WI38 (cell line): ENCODE measurements at regions not wholly inside any gene's neighbourhood (a gene's known extent, or its start where the extent isn't known, plus 50 kb on each side); places are given as distances from the start of the nearest gene placed in this dataset.

Source experiments
- H3K4me3 ChIP-seq: 2 replicates; pipeline ENCODE4 v1.5.1; 2011; ENCODE audit warnings: low read depth, mild to moderate bottlenecking, control low read depth, low read length
- TF ChIP-seq, protein P1 (sequence below): IDR thresholded peaks from 2 replicates; pipeline ENCODE4 v1.5.1; 2012; ENCODE audit warnings: low read depth, mild to moderate bottlenecking, control low read depth, low read length

GRCh38 chr14:103246070-103246469 is 88.0 kb upstream of the EIF5 start:
- TF ChIP-seq, protein P1, sequence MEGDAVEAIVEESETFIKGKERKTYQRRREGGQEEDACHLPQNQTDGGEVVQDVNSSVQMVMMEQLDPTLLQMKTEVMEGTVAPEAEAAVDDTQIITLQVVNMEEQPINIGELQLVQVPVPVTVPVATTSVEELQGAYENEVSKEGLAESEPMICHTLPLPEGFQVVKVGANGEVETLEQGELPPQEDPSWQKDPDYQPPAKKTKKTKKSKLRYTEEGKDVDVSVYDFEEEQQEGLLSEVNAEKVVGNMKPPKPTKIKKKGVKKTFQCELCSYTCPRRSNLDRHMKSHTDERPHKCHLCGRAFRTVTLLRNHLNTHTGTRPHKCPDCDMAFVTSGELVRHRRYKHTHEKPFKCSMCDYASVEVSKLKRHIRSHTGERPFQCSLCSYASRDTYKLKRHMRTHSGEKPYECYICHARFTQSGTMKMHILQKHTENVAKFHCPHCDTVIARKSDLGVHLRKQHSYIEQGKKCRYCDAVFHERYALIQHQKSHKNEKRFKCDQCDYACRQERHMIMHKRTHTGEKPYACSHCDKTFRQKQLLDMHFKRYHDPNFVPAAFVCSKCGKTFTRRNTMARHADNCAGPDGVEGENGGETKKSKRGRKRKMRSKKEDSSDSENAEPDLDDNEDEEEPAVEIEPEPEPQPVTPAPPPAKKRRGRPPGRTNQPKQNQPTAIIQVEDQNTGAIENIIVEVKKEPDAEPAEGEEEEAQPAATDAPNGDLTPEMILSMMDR, result no peak
- no peak overlapping the region for H3K4me3 ChIP-seq

DNA sequence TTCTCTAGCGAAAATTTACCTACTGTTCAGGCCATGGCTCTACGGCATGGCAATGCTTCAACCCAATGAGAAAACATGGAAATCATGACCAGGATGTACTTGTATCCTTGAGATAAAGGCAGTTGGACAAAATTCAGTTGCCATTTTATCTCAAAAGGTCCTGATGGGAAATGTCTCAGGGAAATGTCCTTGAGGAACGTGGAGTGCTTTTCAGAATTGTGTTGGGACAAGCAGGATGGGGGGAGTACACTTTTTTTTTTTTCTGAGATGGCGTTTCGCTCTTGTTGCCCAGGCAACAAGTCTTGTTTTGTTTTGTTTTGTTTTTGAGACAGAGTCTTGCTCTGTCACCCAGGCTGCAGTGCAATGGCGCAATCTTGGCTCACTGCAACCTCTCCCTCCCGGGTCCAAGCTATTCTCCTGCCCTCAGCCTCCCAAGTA is 86.8 kb upstream of the EIF5 start:
- TF ChIP-seq, protein P1, result no peak
- H3K4me3 ChIP-seq, result no peak overlapping the region

DNA sequence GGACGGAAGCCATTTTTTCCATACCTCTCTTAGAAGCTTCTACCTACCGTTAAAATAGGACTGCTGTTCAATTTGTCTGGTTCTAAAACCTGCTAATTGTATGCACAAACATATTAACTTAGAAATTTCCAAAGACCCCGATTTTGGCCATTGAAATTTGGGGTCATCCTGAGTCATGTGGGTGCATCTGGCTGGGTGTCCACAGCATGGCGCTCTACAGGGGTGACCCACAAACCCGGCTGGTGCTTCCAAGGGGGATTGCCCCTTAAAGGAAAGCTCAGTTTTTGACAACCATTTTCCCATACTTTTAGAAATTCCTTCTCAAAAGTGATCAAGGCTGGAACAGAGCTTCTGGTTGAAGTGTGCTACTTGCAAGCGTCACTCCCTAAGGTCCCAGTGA is 83.9 kb upstream of the EIF5 start:
- TF ChIP-seq, protein P1, result no peak
- H3K4me3 ChIP-seq, result no peak overlapping the region

DNA sequence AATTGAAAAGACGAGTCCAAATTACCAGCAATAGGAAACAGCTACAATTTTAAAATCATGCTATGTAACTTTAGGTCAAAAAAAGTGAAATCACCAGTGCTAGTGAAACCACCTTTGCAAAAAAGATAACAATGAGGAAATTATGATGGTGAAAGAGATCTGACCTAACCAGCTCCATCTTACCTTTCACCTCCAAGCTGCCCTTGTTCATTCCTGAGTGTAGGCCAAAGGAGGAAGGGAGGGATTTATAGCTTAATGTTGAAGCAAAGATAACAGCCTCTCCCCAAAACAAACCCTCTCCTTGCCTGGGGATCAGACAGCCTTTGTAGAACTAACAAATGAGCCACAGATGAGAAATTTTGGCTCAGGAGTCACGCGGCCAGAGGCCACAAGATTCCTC is 83.2 kb upstream of the EIF5 start:
- H3K4me3 ChIP-seq, result no peak overlapping the region
- TF ChIP-seq, protein P1, result no peak

- no peak overlapping the region for H3K4me3 ChIP-seq
- TF ChIP-seq, protein P1, result no peak
Measured at GRCh38 chr14:103255555-103255954, 78.5 kb upstream of the EIF5 start.

DNA sequence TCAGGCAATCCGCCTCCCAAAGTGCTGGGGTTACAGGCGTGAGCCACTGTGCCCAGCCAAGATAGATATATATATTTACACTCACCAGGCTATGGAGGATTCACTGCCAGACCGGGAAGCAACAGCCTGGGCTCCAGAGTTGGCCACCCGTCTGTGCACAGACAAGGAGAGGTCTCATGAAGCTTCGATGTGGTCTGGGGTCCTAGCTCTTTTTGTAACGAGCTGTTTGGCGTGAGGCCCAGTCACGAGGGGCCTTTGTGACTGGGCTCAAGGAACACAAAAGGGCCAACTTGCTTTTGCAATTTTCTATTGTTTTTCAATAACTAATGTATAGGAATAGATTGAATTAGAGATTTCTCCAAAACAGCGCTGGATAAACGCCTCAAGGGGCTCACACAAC is 77.6 kb upstream of the EIF5 start:
- TF ChIP-seq, protein P1, result no peak
- no peak overlapping the region for H3K4me3 ChIP-seq

- TF ChIP-seq, protein P1, result no peak
- H3K4me3 ChIP-seq, result no peak overlapping the region
Measured at GRCh38 chr14:103257211-103257962, 76.7 kb upstream of the EIF5 start.
